ENCODE measurements at regions not wholly inside any gene's neighbourhood (a gene's known extent, or its start where the extent isn't known, plus 50 kb on each side); places are given as distances from the start of the nearest gene placed in this dataset.

GRCh38 chr6:4405621-4406212, 270.3 kb upstream of the ECI2 start:
- no peak for DNase-seq (ENCODE audit: low spot score)

GRCh38 chr6:4404415-4404814, 269.0 kb upstream of the ECI2 start:
- DNase-seq (ENCODE audit: low spot score), result no peak

GRCh38 chr6:4403828-4404227, 268.5 kb upstream of the ECI2 start:
- DNase-seq (ENCODE audit: low spot score), result no peak

GRCh38 chr6:4403023-4403752, 267.8 kb upstream of the ECI2 start:
- DNase-seq (ENCODE audit: low spot score), result no peak

GRCh38 chr6:4402477-4402976, 267.2 kb upstream of the ECI2 start:
- DNase-seq (ENCODE audit: low spot score), result peak; percentile 74

GRCh38 chr6:4401408-4402368, 266.3 kb upstream of the ECI2 start:
- no peak for DNase-seq (ENCODE audit: low spot score)

GRCh38 chr6:4399656-4400055, 264.3 kb upstream of the ECI2 start:
- DNase-seq (ENCODE audit: low spot score), result no peak

- no peak for DNase-seq (ENCODE audit: low spot score)
These were observed 263.4 kb upstream of the ECI2 start for GRCh38 chr6:4398791-4399190.

GRCh38 chr6:4397307-4397706, 261.9 kb upstream of the ECI2 start:
- DNase-seq (ENCODE audit: low spot score), result no peak

GRCh38 chr6:4396044-4396443, 260.7 kb upstream of the ECI2 start:
- DNase-seq (ENCODE audit: low spot score), result no peak

- no peak for DNase-seq (ENCODE audit: low spot score)
These were observed 260.0 kb upstream of the ECI2 start for GRCh38 chr6:4395386-4395785.

- no peak for DNase-seq (ENCODE audit: low spot score)
These were observed 259.4 kb upstream of the ECI2 start for GRCh38 chr6:4394786-4395185.

GRCh38 chr6:4388675-4389074, 253.3 kb upstream of the ECI2 start:
- no peak for DNase-seq (ENCODE audit: low spot score)

GRCh38 chr6:4384656-4385055, 249.3 kb upstream of the ECI2 start:
- DNase-seq (ENCODE audit: low spot score), result no peak

- no peak for DNase-seq (ENCODE audit: low spot score)
These were observed 248.7 kb upstream of the ECI2 start for GRCh38 chr6:4383910-4384638.

GRCh38 chr6:4382362-4382853, 247.0 kb upstream of the ECI2 start:
- no peak for DNase-seq (ENCODE audit: low spot score)

GRCh38 chr6:4381381-4381780, 246.0 kb upstream of the ECI2 start:
- DNase-seq (ENCODE audit: low spot score), result no peak

- DNase-seq (ENCODE audit: low spot score), result no peak
These were observed 245.5 kb upstream of the ECI2 start for GRCh38 chr6:4380881-4381281.

- no peak for DNase-seq (ENCODE audit: low spot score)
These were observed 244.6 kb upstream of the ECI2 start for GRCh38 chr6:4379958-4380357.

GRCh38 chr6:4378319-4378996, 243.1 kb upstream of the ECI2 start:
- DNase-seq (ENCODE audit: low spot score), result no peak

GRCh38 chr6:4377603-4378002, 242.2 kb upstream of the ECI2 start:
- DNase-seq (ENCODE audit: low spot score), result no peak
